Activated CD8-positive, alpha-beta T cell treated with anti-CD3 and anti-CD28 coated beads for 36 hours (primary cell): ENCODE measurements at regions not wholly inside any gene's neighbourhood (a gene's known extent, or its start where the extent isn't known, plus 50 kb on each side); places are given as distances from the start of the nearest gene placed in this dataset.
"Not testable (repeated sequence)": the region's sequence is repeated elsewhere in the genome, so short reads cannot be mapped to it uniquely, and the experiment has no call there.

Source experiments
- ATAC-seq: fragments of 200-7000 bp; cut with Tn5 transposase; one replicate; pipeline ENCODE4 v1.10.0; 2021; ENCODE audit warnings: mild to moderate bottlenecking, moderate library complexity
- CTCF ChIA-PET: fragments of 350-600 bp; sonication (Branson Sonifier 250); formaldehyde crosslinking; loops from one replicate; lab custom pipeline; 2021; ENCODE audit warnings: antibody characterized with exemption; lab: Charles Lee
- POLR2A ChIA-PET: fragments of 350-600 bp; sonication (Branson Sonifier 250); formaldehyde crosslinking; loops from one replicate; lab custom pipeline; 2021; ENCODE audit warnings: antibody characterized with exemption; lab: Charles Lee
- DNase-seq: peaks from one replicate; pipeline ENCODE4 v3.0.0-alpha.2; 2020
- H3K27ac Mint-ChIP-seq: one replicate; pipeline ENCODE4 v1.8.0; 2021; ENCODE audit warnings: mild to moderate bottlenecking, mixed read lengths
- H3K27me3 Mint-ChIP-seq: one replicate; pipeline ENCODE4 v1.8.0; 2021; ENCODE audit warnings: mixed read lengths
- H3K36me3 Mint-ChIP-seq: one replicate; pipeline ENCODE4 v1.8.0; 2021; ENCODE audit warnings: low read depth, mixed read lengths
- H3K4me1 Mint-ChIP-seq: one replicate; pipeline ENCODE4 v1.8.0; 2021; ENCODE audit warnings: low read depth, mixed read lengths
- H3K4me3 Mint-ChIP-seq: one replicate; pipeline ENCODE4 v1.8.0; 2021; ENCODE audit warnings: mild to moderate bottlenecking, moderate library complexity, mixed read lengths
- H3K9me3 Mint-ChIP-seq: one replicate; pipeline ENCODE4 v1.8.0; 2021; ENCODE audit warnings: mixed read lengths
- CTCF ChIP-seq: fragments of 200-600 bp; IDR thresholded peaks from one replicate; pipeline ENCODE4 v1.8.0; 2022; ENCODE audit warnings: antibody characterized with exemption, mild to moderate bottlenecking
- intact Hi-C: fragments of 100-400 bp; cut with micrococcal nuclease; formaldehyde crosslinking; loops from one replicate; pipeline ENCODE4 v1.10.0; 2022

GRCh38 chr9:104232781-104233341 is 138.8 kb downstream of the SMC2 start:
- no peaks in the 10 kb centered on the region for H3K36me3 Mint-ChIP-seq

GRCh38 chr9:104233366-104233765 is 139.3 kb downstream of the SMC2 start:
- no peak for ATAC-seq
- Mint-ChIP-seq H3K27me3 (no peaks in the 10 kb centered on the region), H3K36me3 (no peaks in the 10 kb centered on the region), H3K27ac (no peak overlapping the region), H3K4me3 (no peak overlapping the region), H3K9me3 (peaks cover 4% of the 10 kb centered on the region), H3K4me1 (no peaks in the 10 kb centered on the region)
- CTCF ChIA-PET = no interaction called here
- intact Hi-C loops = no loop called here
- DNase-seq = no peak
- POLR2A ChIA-PET = no interaction called here
- no peak for TF ChIP-seq CTCF

More at GRCh38 chr9:104232781-104233341, 138.8 kb downstream of the SMC2 start:
- no peak for DNase-seq
- Mint-ChIP-seq H3K4me3 (no peak overlapping the region), H3K27me3 (no peaks in the 10 kb centered on the region), H3K9me3 (peaks cover 4% of the 10 kb centered on the region), H3K27ac (no peak overlapping the region), H3K4me1 (no peaks in the 10 kb centered on the region)
- ChIA-PET POLR2A (no interaction called here), CTCF (no interaction called here)
- intact Hi-C loops = no loop called here
- no peak for ATAC-seq
- TF ChIP-seq CTCF = no peak

DNA sequence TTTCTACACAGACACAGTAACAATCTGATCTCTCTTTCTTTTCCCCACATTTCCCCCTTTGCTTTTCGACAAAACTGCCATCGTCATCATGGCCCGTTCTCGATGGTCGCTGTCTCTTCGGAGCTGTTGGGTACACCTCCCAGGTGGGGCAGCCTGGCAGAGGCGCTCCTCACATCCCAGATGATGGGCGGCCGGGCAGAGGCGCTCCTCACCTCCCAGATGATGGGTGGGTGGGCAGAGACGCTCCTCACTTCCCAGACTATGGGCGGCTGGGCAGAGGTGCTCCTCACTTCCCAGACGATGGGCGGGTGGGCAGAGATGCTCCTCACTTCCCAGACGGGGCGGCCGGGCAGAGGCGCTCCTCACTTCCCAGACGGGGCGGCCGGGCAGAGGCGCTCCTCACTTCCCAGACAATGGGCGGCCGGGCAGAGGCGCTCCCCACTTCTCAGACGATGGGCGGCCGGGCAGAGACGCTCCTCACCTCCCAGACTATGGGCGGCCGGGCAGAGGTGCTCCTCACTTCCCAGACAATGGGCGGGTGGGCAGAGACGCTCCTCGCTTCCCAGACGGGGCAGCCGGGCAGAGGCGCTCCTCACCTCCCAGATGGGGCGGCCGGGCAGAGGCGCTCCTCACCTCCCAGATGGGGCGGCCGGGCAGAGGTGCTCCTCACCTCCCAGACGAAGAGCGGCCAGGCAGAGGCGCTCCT is 140.7 kb downstream of the SMC2 start:
- H3K4me1 Mint-ChIP-seq, H3K36me3 Mint-ChIP-seq, DNase-seq, H3K9me3 Mint-ChIP-seq, intact Hi-C loops, H3K27me3 Mint-ChIP-seq, H3K4me3 Mint-ChIP-seq, ATAC-seq, POLR2A ChIA-PET, CTCF ChIA-PET, H3K27ac Mint-ChIP-seq: not testable (repeated sequence)

DNA sequence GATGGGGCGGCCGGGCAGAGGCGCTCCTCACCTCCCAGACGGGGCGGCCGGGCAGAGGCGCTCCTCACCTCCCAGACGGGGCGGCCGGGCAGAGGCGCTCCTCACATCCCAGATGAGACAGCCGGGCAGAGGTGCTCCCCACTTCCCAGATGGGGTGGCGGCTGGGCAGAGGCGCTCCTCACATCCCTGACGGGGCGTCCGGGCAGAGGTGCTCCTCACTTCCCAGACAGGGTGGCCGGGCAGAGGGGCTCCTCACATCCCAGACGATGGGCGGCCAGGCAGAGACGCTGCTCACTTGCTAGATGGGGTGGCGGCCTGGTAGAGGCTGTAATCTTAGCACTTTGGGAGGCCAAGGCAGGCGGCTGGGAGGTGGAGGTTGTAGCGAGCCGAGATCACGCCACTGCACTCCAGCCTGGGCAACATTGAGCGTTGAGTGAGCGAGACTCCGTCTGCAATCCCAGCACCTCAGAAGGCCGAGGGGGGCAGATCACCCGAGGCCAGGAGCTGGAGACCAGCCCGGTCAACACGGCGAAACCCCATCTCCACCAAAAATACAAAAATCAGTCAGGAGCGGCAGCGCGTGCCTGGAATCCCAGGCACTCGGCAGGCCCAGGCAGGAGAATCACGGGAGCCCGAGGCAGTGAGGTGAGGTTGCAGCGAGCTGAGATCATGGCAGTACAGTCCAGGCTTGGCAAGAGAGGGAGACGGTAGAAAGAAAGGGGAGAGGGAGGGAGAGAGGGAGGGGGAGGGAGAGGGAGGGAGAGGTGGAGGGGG is 141.4 kb downstream of the SMC2 start:
- H3K4me1 Mint-ChIP-seq, H3K27me3 Mint-ChIP-seq, intact Hi-C loops, H3K36me3 Mint-ChIP-seq, H3K9me3 Mint-ChIP-seq, H3K27ac Mint-ChIP-seq, H3K4me3 Mint-ChIP-seq, DNase-seq, POLR2A ChIA-PET, CTCF ChIA-PET, ATAC-seq: not testable (repeated sequence)

DNA sequence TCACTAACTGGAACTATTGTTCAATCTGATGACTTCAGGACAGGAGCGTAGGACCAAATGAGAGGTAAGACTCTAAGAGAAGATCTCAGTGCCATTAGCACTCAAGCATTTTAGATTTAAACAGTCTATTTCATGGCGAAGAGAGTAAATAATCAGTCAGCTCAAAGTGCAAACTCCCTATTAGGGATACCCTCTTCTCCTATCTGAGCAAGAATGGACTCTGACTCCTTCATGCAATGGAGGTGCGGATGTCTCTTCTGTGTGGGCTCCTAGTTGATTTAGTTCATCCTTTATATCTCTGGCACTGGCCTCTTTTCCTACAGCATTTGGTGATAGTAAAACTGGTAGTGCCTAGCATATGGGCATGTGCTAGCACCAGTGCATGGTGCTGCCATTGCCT is 144.6 kb downstream of the SMC2 start:
- CTCF ChIA-PET = no interaction called here
- TF ChIP-seq CTCF = no peak
- Mint-ChIP-seq H3K36me3 (no peaks in the 10 kb centered on the region), H3K4me3 (no peak overlapping the region), H3K9me3 (peaks cover 4% of the 10 kb centered on the region), H3K4me1 (no peaks in the 10 kb centered on the region), H3K27me3 (no peaks in the 10 kb centered on the region), H3K27ac (no peak overlapping the region)
- no peak for ATAC-seq
- POLR2A ChIA-PET = no interaction called here
- intact Hi-C loops = no loop called here
- no peak for DNase-seq

- Mint-ChIP-seq H3K27ac (no peak overlapping the region), H3K27me3 (no peaks in the 10 kb centered on the region), H3K36me3 (no peaks in the 10 kb centered on the region), H3K9me3 (peaks cover 2% of the 10 kb centered on the region), H3K4me1 (no peaks in the 10 kb centered on the region), H3K4me3 (no peak overlapping the region)
- ATAC-seq (no peak), DNase-seq (no peak)
- CTCF ChIA-PET = no interaction called here
- TF ChIP-seq CTCF = no peak
- POLR2A ChIA-PET = no interaction called here
- intact Hi-C loops = no loop called here
Observed at GRCh38 chr9:104240890-104241289, 146.8 kb downstream of the SMC2 start.
